Upper lobe of right lung (tissue), 1 donor: ENCODE measurements at regions not wholly inside any gene's neighbourhood (a gene's known extent, or its start where the extent isn't known, plus 50 kb on each side); places are given as distances from the start of the nearest gene placed in this dataset.

Source experiments
- ATAC-seq: fragments of 200-7000 bp; cut with Tn5 transposase; one replicate; pipeline ENCODE4 v1.9.1; 2020; ENCODE audit warnings: mild to moderate bottlenecking, moderate library complexity
- DNase-seq: peaks from one replicate; pipeline ENCODE4 v3.0.0-alpha.2; 2020
- H3K27ac ChIP-seq: fragments of 200-600 bp; one replicate; pipeline ENCODE4 v1.8.0; 2022
- H3K27me3 ChIP-seq: fragments of 200-600 bp; one replicate; pipeline ENCODE4 v1.8.0; 2022; ENCODE audit warnings: mild to moderate bottlenecking
- H3K36me3 ChIP-seq: fragments of 200-600 bp; one replicate; pipeline ENCODE4 v1.8.0; 2022
- H3K4me1 ChIP-seq: fragments of 200-600 bp; one replicate; pipeline ENCODE4 v1.8.0; 2022
- H3K4me3 ChIP-seq: fragments of 200-600 bp; one replicate; pipeline ENCODE4 v1.8.0; 2022; ENCODE audit warnings: mild to moderate bottlenecking
- H3K9me3 ChIP-seq: fragments of 200-600 bp; one replicate; pipeline ENCODE4 v1.8.0; 2022
- intact Hi-C: fragments of 100-400 bp; cut with DNase I; formaldehyde crosslinking; loops from one replicate; pipeline ENCODE4 v1.11.0; 2022
- TF ChIP-seq, protein P1 (sequence below): fragments of 200-600 bp; IDR thresholded peaks from one replicate; pipeline ENCODE4 v1.8.0; 2022; ENCODE audit warnings: antibody characterized with exemption
- donor health status: DM: no; HTN: yes; CAD: no; lungs with severe emphysema.

- intact Hi-C loops: no loop called here
Measured at GRCh38 chr5:62042007-62042406, 264.0 kb upstream of the KIF2A start.

GRCh38 chr5:62043289-62044280 is 262.4 kb upstream of the KIF2A start:
- no peaks in the 10 kb centered on the region for H3K27me3 ChIP-seq
- intact Hi-C loops: no loop called here

More at GRCh38 chr5:62042007-62042406, 264.0 kb upstream of the KIF2A start:
- H3K4me3 ChIP-seq: no peak overlapping the region
- H3K27me3 ChIP-seq: no peaks in the 10 kb centered on the region
- TF ChIP-seq, protein P1, sequence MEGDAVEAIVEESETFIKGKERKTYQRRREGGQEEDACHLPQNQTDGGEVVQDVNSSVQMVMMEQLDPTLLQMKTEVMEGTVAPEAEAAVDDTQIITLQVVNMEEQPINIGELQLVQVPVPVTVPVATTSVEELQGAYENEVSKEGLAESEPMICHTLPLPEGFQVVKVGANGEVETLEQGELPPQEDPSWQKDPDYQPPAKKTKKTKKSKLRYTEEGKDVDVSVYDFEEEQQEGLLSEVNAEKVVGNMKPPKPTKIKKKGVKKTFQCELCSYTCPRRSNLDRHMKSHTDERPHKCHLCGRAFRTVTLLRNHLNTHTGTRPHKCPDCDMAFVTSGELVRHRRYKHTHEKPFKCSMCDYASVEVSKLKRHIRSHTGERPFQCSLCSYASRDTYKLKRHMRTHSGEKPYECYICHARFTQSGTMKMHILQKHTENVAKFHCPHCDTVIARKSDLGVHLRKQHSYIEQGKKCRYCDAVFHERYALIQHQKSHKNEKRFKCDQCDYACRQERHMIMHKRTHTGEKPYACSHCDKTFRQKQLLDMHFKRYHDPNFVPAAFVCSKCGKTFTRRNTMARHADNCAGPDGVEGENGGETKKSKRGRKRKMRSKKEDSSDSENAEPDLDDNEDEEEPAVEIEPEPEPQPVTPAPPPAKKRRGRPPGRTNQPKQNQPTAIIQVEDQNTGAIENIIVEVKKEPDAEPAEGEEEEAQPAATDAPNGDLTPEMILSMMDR: no peak
- no peaks in the 10 kb centered on the region for H3K36me3 ChIP-seq
- H3K4me1 ChIP-seq: no peaks in the 10 kb centered on the region
- DNase-seq: no peak
- H3K9me3 ChIP-seq: no peaks in the 10 kb centered on the region
- ATAC-seq: no peak
- H3K27ac ChIP-seq: no peak overlapping the region

DNA sequence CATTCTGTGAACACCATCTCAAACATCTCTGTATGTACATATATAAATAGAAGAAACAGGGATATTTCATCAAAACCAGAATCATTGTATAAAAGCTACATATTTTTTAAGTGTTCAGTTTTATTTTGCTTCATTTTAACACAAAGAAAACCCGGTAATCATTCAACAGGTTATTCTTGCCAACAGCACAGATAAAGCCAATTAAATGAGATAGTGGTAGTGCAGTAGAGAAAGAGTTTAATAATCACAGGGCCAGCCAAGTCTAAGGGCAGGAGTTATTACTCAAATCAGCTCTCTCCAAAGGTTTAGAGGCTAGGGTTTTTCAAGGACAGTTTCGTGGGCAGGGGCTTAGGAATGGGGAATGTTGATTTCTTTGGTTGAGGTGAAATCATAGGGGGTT is 261.0 kb upstream of the KIF2A start:
- H3K27me3 ChIP-seq: no peaks in the 10 kb centered on the region
- no peak for DNase-seq
- H3K27ac ChIP-seq: no peak overlapping the region
- no peak for ATAC-seq
- intact Hi-C loops: no loop called here
- no peak overlapping the region for H3K4me3 ChIP-seq
- H3K9me3 ChIP-seq: no peaks in the 10 kb centered on the region
- no peaks in the 10 kb centered on the region for H3K4me1 ChIP-seq
- no peaks in the 10 kb centered on the region for H3K36me3 ChIP-seq
- TF ChIP-seq, protein P1: no peak

More at GRCh38 chr5:62043289-62044280, 262.4 kb upstream of the KIF2A start:
- TF ChIP-seq, protein P1: no peak
- no peak for DNase-seq
- no peak overlapping the region for H3K27ac ChIP-seq
- H3K4me1 ChIP-seq: no peaks in the 10 kb centered on the region
- no peak overlapping the region for H3K4me3 ChIP-seq
- ATAC-seq: no peak
- no peaks in the 10 kb centered on the region for H3K36me3 ChIP-seq
- no peaks in the 10 kb centered on the region for H3K9me3 ChIP-seq

- intact Hi-C loops: no loop called here
- no peak overlapping the region for H3K27ac ChIP-seq
- DNase-seq: no peak
- no peaks in the 10 kb centered on the region for H3K27me3 ChIP-seq
- H3K9me3 ChIP-seq: no peaks in the 10 kb centered on the region
- no peaks in the 10 kb centered on the region for H3K4me1 ChIP-seq
- ATAC-seq: no peak
- TF ChIP-seq, protein P1: no peak
- no peaks in the 10 kb centered on the region for H3K36me3 ChIP-seq
- H3K4me3 ChIP-seq: no peak overlapping the region
Measured at GRCh38 chr5:62046191-62046590, 259.8 kb upstream of the KIF2A start.

- no peaks in the 10 kb centered on the region for H3K36me3 ChIP-seq
Measured at GRCh38 chr5:62051747-62052146, 254.3 kb upstream of the KIF2A start.

More at GRCh38 chr5:62051747-62052146, 254.3 kb upstream of the KIF2A start:
- no peak overlapping the region for H3K4me3 ChIP-seq
- DNase-seq (no peak), ATAC-seq (no peak)
- TF ChIP-seq, protein P1: no peak
- H3K27me3 ChIP-seq: no peaks in the 10 kb centered on the region
- no peaks in the 10 kb centered on the region for H3K4me1 ChIP-seq
- H3K9me3 ChIP-seq: no peaks in the 10 kb centered on the region
- H3K27ac ChIP-seq: no peak overlapping the region
- intact Hi-C loops: no loop called here
